Coronary artery (tissue), 2 donors: ENCODE measurements at regions not wholly inside any gene's neighbourhood (a gene's known extent, or its start where the extent isn't known, plus 50 kb on each side); places are given as distances from the start of the nearest gene placed in this dataset.

Experiments
- DNase-seq: peaks from one replicate; pipeline ENCODE4 v3.0.0-alpha.2; 2017; ENCODE audit warnings: low spot score
- H3K27ac ChIP-seq, 2 donors: fragments of 200-600 bp; sonication (generic); one replicate each; pipeline ENCODE4 v1.5.1; 2016 to 2019
- H3K4me3 ChIP-seq: fragments of 200-600 bp; sonication (generic); 2 replicates; pipeline ENCODE4 v1.5.1; 2016; ENCODE audit warnings: mild to moderate bottlenecking, moderate library complexity
- CTCF ChIP-seq: fragments of 200-600 bp; sonication (generic); IDR thresholded peaks from one replicate; pipeline ENCODE4 v1.5.1; 2019; ENCODE audit warnings: antibody characterized with exemption

GRCh38 chr15:85306946-85307686 lies 73.3 kb upstream of the AKAP13 start:
- Histone ChIP-seq H3K4me3 (no peak overlapping the region), H3K27ac (no peak overlapping the region)
- DNase-seq = no peak

DNA sequence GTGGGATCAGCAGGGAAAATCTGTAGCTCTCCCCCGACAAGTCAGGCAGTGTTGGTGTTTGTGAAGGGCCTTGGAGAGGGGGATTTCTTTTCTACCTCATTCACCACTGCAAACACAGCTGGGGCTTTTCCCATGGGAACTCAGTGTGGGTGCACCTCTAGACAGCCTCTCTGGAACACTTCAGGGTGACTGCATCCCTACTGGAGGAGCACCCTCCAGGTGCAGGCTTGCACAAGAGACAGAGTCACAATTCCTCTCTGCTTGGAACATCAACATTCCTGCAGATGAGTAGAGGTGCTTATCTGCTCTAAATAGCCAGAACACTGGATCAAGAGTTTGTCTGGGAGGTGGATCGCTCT lies 72.7 kb upstream of the AKAP13 start:
- TF ChIP-seq CTCF = no peak
- no peak for DNase-seq
- H3K27ac ChIP-seq = no peak overlapping the region
- H3K4me3 ChIP-seq = no peak overlapping the region

More at GRCh38 chr15:85306946-85307686, 73.3 kb upstream of the AKAP13 start:
- no peak for TF ChIP-seq CTCF

DNA sequence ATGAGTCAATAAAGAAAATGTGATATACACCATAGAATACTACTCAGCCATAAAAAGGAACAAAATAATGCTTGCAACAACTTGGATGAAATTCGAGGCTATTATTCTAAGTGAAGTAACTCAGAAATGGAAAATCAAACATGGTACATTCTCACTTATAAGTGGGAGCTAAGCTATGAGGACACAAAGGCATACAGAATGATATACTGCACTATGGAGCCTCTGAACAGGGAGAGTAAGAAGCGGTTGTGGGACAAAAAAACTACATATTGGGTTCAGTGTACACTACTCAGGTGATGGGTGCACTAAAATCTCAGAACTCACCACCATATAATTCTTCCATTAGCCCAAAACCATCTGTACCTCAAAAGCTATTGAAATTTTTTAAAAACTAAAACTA lies 68.8 kb upstream of the AKAP13 start:
- TF ChIP-seq CTCF = no peak
- no peak for DNase-seq

DNA sequence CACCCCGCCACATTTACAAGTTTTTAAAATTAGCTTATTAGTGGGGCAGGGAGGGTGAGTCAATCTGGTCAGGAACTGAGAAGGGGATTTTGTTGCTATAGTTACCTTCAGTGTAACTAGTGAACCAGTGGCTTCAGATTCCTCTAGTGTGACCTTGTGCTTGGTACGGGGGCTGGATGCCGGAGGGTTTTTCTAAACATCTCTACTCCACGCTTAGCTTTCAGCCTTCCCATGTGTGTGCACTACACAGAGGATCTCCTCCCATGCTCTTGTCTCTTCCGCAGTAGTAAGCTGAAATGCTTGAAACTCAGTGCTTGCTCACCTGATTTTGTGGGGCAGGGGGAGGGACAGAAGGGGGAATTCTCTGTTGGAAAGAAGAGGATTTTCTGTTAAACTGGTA lies 67.9 kb upstream of the AKAP13 start:
- DNase-seq = no peak
- no peak for TF ChIP-seq CTCF
- H3K27ac ChIP-seq = no peak overlapping the region
- no peak overlapping the region for H3K4me3 ChIP-seq

More for the DNA sequence above, 68.8 kb upstream of the AKAP13 start:
- H3K4me3 ChIP-seq = no peak overlapping the region
- no peak overlapping the region for H3K27ac ChIP-seq

DNA sequence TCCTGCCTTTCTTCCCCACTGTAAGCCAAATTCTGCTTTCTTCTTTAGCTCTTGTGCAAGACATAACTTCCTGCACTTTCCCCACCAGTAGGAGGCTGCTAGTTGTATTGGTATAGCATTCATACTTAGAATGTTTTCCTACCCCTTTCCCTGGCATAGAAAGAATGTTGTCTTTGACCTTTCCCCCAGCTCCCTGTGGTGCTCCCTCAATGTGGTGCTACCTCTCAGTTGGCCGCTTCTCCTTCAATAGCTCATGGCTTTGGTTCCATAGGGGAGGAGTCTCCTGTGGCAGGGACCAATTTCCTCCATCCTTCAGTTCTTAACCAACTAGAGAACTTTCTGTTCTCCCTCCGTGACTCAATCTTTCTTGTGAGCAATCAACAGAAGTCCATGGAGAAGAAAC lies 67.5 kb upstream of the AKAP13 start:
- DNase-seq = no peak
- Histone ChIP-seq H3K4me3 (no peak overlapping the region), H3K27ac (no peak overlapping the region)
- TF ChIP-seq CTCF = no peak

- Histone ChIP-seq H3K4me3 (no peak overlapping the region), H3K27ac (no peak overlapping the region)
- TF ChIP-seq CTCF = no peak
- no peak for DNase-seq
These were observed 67.1 kb upstream of the AKAP13 start for GRCh38 chr15:85313339-85313738.

- DNase-seq = no peak
- no peak for TF ChIP-seq CTCF
- H3K4me3 ChIP-seq = no peak overlapping the region
- no peak overlapping the region for H3K27ac ChIP-seq
These were observed 66.3 kb upstream of the AKAP13 start for GRCh38 chr15:85314146-85314545.
